AG04449 (cell line): ENCODE measurements at regions not wholly inside any gene's neighbourhood (a gene's known extent, or its start where the extent isn't known, plus 50 kb on each side); places are given as distances from the start of the nearest gene placed in this dataset.

Experiments used
- CTCF ChIA-PET: fragments of 350-600 bp; formaldehyde crosslinking; extraction: SDS; loops from one replicate; lab custom pipeline; 2021; ENCODE audit warnings: antibody characterized with exemption; lab: Yijun Ruan, JAX
- POLR2A ChIA-PET: fragments of 400-600, 350-600 bp; formaldehyde crosslinking; extraction: SDS; loops from one replicate; lab custom pipeline; 2020; ENCODE audit warnings: antibody characterized with exemption, inconsistent platforms; lab: Yijun Ruan, JAX
- DNase-seq: peaks from one replicate; pipeline ENCODE4 v3.0.0-alpha.2; 2010; ENCODE audit warnings: low read depth, low spot score
- H3K4me3 ChIP-seq: 2 replicates; pipeline ENCODE4 v1.5.1; 2011; ENCODE audit warnings: low read depth, mild to moderate bottlenecking, control low read depth, low read length
- TF ChIP-seq, protein P1 (sequence below): IDR thresholded peaks from one replicate; pipeline ENCODE4 v1.5.1; 2011; ENCODE audit warnings: mild to moderate bottlenecking, moderate library complexity, low read length, control low read depth, inconsistent platforms; ENCODE audit not compliant: insufficient read depth; ENCODE audit errors: missing control alignments

DNA sequence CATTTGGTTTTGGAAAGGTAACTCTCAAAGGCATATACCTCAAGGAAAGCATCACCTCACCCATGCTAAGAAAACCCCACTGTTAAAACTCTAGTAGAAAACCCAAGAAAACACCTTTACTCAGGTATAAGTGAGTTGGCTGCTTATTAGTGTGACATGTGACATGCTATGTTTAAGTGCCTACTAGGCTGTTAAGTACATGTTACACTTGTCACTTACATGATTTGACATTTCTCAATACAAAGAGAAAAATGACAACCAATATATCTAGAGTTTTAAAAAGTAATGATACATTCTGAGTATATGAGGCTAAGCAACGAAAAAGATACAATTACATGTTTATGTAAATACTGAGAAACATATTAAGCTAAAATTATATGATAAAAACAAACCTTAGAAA is 1548.3 kb upstream of the TENM3 start:
- ChIA-PET CTCF (no interaction called here), POLR2A (no interaction called here)
- no peak for DNase-seq
- TF ChIP-seq, protein P1, sequence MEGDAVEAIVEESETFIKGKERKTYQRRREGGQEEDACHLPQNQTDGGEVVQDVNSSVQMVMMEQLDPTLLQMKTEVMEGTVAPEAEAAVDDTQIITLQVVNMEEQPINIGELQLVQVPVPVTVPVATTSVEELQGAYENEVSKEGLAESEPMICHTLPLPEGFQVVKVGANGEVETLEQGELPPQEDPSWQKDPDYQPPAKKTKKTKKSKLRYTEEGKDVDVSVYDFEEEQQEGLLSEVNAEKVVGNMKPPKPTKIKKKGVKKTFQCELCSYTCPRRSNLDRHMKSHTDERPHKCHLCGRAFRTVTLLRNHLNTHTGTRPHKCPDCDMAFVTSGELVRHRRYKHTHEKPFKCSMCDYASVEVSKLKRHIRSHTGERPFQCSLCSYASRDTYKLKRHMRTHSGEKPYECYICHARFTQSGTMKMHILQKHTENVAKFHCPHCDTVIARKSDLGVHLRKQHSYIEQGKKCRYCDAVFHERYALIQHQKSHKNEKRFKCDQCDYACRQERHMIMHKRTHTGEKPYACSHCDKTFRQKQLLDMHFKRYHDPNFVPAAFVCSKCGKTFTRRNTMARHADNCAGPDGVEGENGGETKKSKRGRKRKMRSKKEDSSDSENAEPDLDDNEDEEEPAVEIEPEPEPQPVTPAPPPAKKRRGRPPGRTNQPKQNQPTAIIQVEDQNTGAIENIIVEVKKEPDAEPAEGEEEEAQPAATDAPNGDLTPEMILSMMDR: no peak
- H3K4me3 ChIP-seq: no peak overlapping the region

DNA sequence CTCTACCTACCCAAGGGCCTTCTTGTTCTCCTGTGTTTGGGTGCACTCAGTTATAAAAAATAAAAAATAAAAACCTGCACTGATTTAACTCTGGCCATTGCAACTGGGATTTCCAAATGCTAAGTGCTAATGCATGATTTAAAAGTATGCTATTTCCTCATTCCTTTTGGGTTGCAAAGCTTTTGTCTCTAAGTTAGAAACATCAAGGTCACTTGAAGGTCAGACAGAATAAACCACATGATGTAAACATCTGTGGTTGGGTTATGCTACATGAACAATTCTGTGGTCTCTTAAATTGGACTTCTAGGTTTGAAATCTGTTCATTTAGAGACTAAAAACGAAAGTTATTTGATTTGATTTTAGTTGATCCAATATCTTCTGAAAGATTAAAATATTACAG is 1547.4 kb upstream of the TENM3 start:
- TF ChIP-seq, protein P1: no peak
- DNase-seq: no peak
- ChIA-PET POLR2A (no interaction called here), CTCF (no interaction called here)
- no peak overlapping the region for H3K4me3 ChIP-seq

DNA sequence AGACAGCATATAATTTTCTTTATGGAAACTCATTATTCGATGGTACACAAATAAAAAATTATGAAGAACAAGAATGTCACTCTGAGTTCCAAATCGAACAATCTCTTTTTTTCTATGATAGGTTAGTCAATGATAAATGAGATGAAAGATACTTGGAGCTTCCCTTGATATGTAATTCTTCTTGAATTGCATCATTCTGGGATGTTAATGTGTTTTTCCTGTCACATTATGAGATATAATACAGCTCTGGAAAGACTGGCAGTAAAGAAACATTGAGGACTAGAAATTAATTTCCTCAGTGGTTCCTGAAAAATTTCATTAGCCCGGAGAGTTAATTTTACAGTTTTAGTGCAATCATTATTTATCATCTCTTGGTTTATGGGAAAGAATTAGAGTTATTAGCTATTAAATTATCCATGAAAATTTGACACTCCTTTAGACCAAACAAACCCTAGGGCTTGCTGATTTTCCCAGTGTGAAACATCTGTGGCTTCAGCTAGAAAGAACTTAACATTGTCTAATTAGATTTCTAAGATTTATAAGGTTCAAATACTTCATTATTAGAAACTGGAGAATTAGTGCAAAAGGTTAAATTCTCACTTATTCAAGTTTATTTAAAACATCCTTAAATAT is 1546.6 kb upstream of the TENM3 start:
- CTCF ChIA-PET: no interaction called here
- DNase-seq: no peak
- POLR2A ChIA-PET: no interaction called here
- TF ChIP-seq, protein P1: no peak
- H3K4me3 ChIP-seq: no peak overlapping the region

DNA sequence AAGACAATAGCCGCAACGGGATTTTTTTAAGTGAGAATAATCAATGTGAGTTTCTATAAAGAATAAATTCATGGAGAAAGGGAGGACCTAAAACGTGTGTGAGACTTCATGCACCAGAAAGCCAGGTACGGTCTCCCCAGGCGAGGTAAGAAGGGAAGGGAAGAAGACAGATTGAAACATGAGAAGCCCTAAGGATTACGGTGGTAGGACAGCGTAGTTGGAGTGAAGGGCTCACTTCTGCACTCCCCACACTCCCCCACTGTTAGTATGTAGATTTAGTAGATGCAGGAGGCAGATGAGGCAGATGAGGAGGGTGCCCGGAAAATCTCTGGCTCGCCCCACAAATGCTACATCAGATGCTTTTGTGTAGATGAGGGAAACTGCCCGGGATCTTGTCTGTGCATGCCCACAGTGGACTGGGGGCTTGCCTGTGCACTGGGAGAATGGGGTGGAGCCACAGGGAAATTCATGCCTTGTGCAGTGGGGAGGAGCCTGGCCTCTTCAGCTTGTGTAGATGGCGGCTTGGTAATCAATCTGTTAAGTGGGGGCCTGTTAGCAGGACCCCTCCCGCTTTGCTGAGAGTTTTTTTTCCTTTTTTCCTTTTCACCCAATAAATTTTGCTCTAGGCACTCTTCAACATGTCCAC is 1544.5 kb upstream of the TENM3 start:
- TF ChIP-seq, protein P1: no peak
- POLR2A ChIA-PET: no interaction called here
- no peak overlapping the region for H3K4me3 ChIP-seq
- no peak for DNase-seq
- CTCF ChIA-PET: no interaction called here

DNA sequence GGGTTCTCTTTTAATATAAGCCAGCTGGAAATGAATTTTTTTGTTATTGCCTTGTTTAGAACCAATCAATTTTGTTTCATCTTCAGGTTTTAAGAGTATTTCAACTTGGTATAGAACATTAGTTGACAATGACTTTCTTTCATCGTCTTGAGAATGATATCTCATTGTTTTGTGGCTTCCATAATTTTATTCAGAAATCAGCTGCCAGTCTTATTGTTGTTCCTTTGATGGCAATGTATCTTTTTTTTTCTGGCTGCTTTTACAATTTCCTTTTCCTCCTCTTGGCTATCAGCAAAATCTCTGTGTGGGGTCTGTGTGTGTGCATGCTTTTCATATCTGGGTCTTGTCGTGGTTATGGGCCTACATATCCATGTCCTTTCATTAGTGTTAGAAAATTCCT is 1536.4 kb upstream of the TENM3 start:
- no peak overlapping the region for H3K4me3 ChIP-seq
- no peak for DNase-seq
- POLR2A ChIA-PET: no interaction called here
- TF ChIP-seq, protein P1: no peak
- CTCF ChIA-PET: no interaction called here

DNA sequence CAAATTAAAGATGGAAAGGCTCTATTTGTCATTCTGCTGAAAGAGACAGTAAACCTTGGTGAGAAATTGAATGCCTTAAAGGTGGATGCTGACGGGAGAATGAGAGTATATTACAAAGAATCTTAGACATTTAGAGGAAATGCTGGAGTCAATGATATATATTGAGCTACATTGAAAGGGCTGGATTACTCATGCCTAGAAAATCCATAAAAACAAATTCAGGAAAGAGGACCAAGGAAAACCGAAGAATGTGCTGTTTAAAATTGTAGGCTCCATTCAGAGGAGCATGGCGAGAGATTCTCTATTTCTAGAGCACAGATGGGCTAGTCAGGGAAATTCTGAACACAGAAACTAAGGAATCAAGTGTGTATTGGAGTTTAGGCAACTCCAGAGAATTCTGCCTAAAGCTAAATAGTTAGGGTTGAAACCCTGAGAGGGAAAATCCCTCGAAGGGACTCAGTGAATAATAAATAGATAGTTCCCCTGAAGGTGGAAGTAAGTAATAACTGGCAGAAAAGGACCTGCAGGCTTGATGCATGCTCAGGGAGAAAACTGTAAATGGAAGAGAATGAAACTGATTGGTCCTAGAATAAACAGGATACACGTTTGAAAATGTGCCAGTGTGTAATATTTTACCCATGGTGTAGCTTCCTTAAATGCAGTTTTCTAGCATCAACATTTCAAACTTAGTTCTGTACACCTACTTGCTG is 1532.4 kb upstream of the TENM3 start:
- ChIA-PET CTCF (no interaction called here), POLR2A (no interaction called here)
- DNase-seq: no peak

More for the DNA sequence above, 1532.4 kb upstream of the TENM3 start:
- TF ChIP-seq, protein P1: no peak
- H3K4me3 ChIP-seq: no peak overlapping the region
